ENCODE measurements at regions not wholly inside any gene's neighbourhood (a gene's known extent, or its start where the extent isn't known, plus 50 kb on each side); places are given as distances from the start of the nearest gene placed in this dataset.

DNA sequence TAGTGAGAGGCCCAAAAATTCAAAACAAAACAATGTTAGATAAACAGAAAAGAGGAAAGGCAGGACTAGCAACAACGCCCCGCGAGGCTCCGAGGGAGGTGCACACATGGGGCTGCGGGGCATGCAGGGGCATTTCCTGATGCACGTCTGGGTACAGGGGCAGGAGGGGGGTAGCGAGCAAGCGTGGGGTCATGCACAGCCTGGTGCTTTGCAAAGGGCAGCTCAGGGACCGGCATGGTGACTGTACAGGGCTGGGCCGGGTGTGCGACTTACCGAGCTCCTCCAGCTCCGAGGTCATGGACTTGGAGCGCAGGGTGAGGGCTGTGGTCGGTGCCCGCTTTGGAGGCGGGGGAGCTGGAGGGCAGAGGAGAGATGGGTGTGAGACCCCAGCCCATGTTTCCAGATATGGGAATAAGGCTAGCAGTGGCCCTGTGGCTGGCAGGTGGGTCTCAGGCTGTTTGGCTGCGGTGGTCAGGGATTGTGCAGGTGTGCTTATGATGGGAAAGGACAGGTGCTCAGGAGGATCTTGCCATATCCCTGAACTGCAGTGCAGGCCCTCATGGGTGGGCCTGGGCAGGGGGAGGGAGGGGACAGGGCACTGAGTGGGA is 103.7 kb downstream of the CTTN start:
- DNase-seq = no peak

DNA sequence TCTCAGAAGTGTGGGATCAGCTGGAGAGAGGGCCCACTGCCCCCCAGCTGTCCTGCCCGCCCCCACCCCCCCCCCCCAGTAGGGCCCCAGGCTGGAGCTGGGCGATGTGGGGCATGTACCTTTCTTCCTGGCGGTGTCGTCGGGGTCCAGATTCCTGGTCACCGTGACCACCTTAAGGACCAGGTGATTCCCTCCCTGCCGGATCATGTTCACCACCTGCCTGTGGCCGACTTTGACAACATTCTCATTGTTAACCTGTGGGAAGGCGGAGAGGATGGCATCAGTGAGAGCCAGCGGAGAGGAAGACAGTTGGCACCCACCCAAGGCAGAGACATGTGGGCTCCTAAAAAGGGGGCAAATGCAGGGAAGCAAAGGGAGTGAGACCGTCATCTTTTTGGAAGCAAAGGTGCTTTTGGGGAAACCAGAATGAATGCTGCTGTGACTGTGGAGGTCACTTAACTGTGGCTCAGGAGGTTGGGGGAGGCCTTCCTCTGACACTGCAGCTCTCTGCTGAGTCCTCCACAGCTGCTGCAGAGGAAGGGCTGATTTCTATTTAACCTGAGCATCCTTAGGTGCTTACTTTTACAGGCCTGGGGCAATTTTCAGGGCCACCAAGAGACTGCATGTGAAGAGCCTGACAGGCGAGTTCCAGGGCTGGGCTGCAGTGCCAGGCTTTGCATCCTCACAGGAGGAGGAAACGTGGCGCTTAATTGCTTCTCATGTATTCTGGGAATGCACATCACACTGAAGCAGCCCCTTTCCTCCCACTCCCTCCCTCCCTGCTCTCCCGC is 104.5 kb downstream of the CTTN start:
- DNase-seq = no peak

GRCh38 chr11:70503468-70504221 is 105.3 kb downstream of the CTTN start:
- no peak for DNase-seq

- DNase-seq = no peak
Measured at GRCh38 chr11:70504246-70505020, 106.1 kb downstream of the CTTN start.

DNA sequence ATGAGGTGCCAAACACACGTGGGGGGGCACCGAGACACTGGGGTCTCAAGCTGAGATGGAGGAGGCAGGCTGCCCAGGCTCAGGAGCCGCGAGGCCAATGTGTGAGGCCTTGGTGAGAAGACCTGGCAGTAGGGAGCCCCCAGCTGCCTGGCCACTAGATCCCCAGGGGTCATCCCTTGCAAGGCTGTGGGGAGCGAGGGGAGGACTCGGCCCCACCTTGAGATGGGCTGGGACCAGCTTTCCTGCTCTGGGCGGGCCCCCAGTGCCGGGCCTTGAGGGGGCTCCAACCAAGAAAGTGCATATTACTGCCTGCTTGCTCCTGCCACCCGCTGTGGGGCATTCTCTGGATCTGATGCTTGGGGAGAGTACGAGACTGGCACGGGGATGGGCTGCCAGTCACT is 107.0 kb downstream of the CTTN start:
- DNase-seq = no peak

- no peak for DNase-seq
Measured at GRCh38 chr11:70505761-70506657, 107.7 kb downstream of the CTTN start.

GRCh38 chr11:70506658-70506970 is 108.3 kb downstream of the CTTN start:
- DNase-seq = no peak

DNA sequence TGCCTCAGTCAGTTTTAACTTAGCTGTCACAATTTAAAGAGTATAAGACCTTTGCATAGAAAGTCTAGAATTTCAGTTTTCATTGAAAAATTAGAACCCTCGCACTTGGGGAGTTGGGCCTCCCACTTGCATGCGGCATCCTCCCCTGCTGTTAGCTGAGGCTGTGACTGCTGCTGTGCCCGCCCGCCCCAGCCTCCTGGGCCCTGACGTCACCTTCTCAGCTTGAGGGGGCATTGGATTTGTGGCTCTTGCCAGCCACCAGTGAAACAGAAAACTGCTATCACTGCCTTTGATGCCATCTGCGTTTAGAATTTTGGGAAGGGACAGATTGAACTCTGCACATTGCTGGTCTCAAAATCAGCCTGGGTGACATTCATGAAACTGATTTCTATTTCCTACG is 108.7 kb downstream of the CTTN start:
- no peak for DNase-seq

- DNase-seq = no peak
Measured at GRCh38 chr11:70507466-70508230, 109.3 kb downstream of the CTTN start.

GRCh38 chr11:70508231-70508480 is 109.8 kb downstream of the CTTN start:
- no peak for DNase-seq

DNA sequence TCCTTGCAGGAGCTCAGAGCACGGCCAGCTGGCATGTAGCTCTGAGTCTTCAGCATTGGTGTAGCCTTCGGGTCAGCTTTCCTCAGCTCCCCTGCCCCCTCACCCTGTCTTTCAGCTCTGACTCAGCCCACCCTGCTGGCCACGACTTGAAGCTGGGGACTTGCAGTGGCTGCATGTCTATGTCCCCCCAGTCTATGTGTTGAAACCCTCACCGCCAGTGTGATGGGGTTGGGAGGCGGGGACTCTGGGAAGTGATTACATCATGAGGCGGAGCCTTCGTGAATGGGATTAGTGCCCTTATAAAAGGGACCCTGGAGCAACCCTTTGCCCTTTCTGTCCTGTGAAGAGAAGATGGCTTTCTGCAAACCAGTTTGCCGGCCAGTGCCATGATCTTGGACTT is 111.1 kb downstream of the CTTN start:
- DNase-seq = no peak

- DNase-seq = no peak
Measured at GRCh38 chr11:70510106-70510505, 111.8 kb downstream of the CTTN start.

DNA sequence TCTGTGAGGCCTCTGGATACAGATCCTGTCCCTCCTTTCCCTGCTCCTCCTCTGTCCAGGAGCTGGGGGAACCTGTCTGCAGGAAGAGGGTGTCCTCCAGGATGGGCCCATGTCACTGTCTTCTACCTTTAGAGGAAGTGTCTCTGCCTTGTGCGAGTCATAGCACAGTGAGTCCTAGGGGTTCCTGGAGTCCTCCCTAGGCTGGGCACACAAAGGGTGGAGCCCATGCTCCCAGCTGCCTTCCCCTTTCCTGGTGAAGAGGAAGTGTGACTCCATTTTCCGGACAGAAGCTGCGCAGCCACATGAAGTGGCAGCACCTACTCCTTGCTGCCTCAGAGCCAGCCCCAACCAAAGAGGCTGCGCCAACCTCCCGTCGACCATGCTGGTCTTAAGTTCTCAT is 112.2 kb downstream of the CTTN start:
- no peak for DNase-seq

DNA sequence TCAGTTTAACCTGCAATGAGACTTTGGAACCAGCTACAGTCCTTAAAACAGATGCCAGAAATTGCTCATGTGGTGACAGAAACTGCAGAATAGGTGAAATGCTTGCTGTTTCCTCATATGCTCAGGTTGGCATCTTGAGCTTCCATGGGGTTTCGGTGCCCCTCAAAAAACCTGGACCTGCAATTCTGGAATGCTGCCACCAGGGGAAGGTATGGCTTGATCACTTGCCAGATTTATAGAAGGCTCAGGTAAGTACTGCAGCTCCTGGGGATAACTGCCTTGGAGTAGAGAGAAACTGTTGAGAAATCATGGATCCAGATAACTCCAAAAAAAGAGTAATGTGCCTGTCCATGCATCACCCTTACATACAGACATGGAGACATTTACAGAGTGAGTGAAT is 113.0 kb downstream of the CTTN start:
- DNase-seq = no peak

DNA sequence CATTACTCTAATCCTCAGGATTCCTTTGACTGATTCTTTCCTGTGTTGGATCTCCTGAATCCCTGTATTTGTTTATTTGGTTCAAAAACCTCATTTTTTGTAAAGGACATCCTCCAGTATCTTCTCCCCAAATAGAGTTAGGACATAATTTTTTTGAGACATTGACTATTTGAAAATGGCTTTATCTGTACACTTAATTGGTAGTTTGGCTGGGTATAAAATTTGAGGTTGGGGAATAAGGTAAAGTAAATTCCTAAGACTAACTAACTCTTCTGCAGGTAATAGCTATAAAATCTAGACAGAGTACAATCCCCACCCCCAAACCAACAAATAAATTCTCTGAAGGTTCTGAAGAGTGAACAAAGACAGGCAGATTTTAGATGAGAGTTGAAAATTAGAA is 114.4 kb downstream of the CTTN start:
- DNase-seq = no peak

- DNase-seq = no peak
Measured at GRCh38 chr11:70517203-70517602, 118.9 kb downstream of the CTTN start.

- DNase-seq = no peak
Measured at GRCh38 chr11:70517988-70518907, 119.9 kb downstream of the CTTN start.

DNA sequence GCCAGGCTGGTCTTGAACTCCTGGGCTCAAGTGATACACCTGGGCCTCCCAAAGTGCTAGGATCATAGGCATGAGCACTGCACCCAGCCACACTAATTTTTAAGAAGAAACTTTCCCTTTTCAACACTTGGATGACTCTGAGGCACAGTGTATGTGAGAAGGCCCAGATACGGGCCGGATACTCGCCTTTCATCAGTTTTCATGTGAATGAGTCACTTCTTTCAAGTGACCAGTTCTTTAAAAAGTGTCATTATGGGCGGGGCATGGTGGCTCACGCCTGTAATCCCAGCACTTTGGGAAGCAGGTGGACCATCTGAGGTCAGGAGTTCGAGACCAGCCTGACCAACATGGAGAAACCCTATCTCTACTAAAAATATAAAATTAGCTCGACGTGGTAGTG is 120.8 kb downstream of the CTTN start:
- DNase-seq = peak; percentile 49

- no peak for DNase-seq
Measured at GRCh38 chr11:70521475-70522308, 123.4 kb downstream of the CTTN start.

DNA sequence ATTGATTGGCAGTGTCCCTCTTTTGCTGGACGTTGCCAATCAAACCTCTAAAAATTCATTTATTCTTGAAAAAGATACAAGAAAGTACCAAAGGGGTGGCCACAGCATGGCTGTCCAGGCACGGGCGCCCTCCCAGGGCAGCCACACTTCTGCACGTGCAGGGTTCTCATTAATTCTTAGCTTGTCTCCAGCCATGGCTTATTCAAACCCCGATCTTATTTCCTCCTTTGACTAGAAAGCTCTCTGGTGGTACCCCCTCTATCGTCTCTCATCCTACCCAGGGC is 123.9 kb downstream of the CTTN start:
- DNase-seq = no peak
